Ecto neural progenitor cell (in vitro differentiated cells): ENCODE measurements at regions not wholly inside any gene's neighbourhood (a gene's known extent, or its start where the extent isn't known, plus 50 kb on each side); places are given as distances from the start of the nearest gene placed in this dataset.

Source experiments
- DNase-seq: peaks from one replicate; pipeline ENCODE4 v3.0.0-alpha.2; 2018; ENCODE audit warnings: low spot score

- DNase-seq = no peak
Measured at GRCh38 chr3:160130950-160131349, 94.3 kb upstream of the C3orf80 start.

GRCh38 chr3:160132226-160132625 lies 93.0 kb upstream of the C3orf80 start:
- no peak for DNase-seq

GRCh38 chr3:160133757-160134156 lies 91.5 kb upstream of the C3orf80 start:
- DNase-seq = no peak

- DNase-seq = no peak
Measured at GRCh38 chr3:160134454-160134853, 90.8 kb upstream of the C3orf80 start.

GRCh38 chr3:160134964-160135363 lies 90.3 kb upstream of the C3orf80 start:
- DNase-seq = no peak

GRCh38 chr3:160135851-160136250 lies 89.4 kb upstream of the C3orf80 start:
- DNase-seq = no peak

GRCh38 chr3:160136421-160136820 lies 88.8 kb upstream of the C3orf80 start:
- DNase-seq = no peak

- no peak for DNase-seq
Measured at GRCh38 chr3:160139291-160139690, 85.9 kb upstream of the C3orf80 start.

GRCh38 chr3:160140756-160141155 lies 84.5 kb upstream of the C3orf80 start:
- DNase-seq = no peak

- no peak for DNase-seq
Measured at GRCh38 chr3:160141485-160142185, 83.6 kb upstream of the C3orf80 start.

- no peak for DNase-seq
Measured at GRCh38 chr3:160143482-160143881, 81.7 kb upstream of the C3orf80 start.

- no peak for DNase-seq
Measured at GRCh38 chr3:160150066-160150465, 75.2 kb upstream of the C3orf80 start.

GRCh38 chr3:160150525-160150924 lies 74.7 kb upstream of the C3orf80 start:
- no peak for DNase-seq

- no peak for DNase-seq
Measured at GRCh38 chr3:160152638-160153037, 72.6 kb upstream of the C3orf80 start.

- DNase-seq = no peak
Measured at GRCh38 chr3:160154033-160154432, 71.2 kb upstream of the C3orf80 start.

GRCh38 chr3:160154596-160154995 lies 70.6 kb upstream of the C3orf80 start:
- no peak for DNase-seq

GRCh38 chr3:160157321-160157720 lies 67.9 kb upstream of the C3orf80 start:
- no peak for DNase-seq

GRCh38 chr3:160159341-160159740 lies 65.9 kb upstream of the C3orf80 start:
- DNase-seq = no peak

GRCh38 chr3:160159806-160160205 lies 65.4 kb upstream of the C3orf80 start:
- no peak for DNase-seq

- no peak for DNase-seq
Measured at GRCh38 chr3:160161921-160162320, 63.3 kb upstream of the C3orf80 start.

GRCh38 chr3:160162440-160162839 lies 62.8 kb upstream of the C3orf80 start:
- peak; percentile 86 for DNase-seq

GRCh38 chr3:160163229-160163878 lies 61.9 kb upstream of the C3orf80 start:
- DNase-seq = no peak

- no peak for DNase-seq
Measured at GRCh38 chr3:160168246-160168645, 57.0 kb upstream of the C3orf80 start.
